G401.6 (cell line): ENCODE measurements at regions not wholly inside any gene's neighbourhood (a gene's known extent, or its start where the extent isn't known, plus 50 kb on each side); places are given as distances from the start of the nearest gene placed in this dataset.
"Not testable (repeated sequence)": the region's sequence is repeated elsewhere in the genome, so short reads cannot be mapped to it uniquely, and the experiment has no call there.

Source experiments
- FAIRE-seq: peaks from 2 replicates; lab custom pipeline; 2012; peaks lifted over from hg19 to GRCh38; lab: Jason Lieb, UNC

- no peak for FAIRE-seq
Measured at GRCh38 chr10:128178302-128178958, 52.2 kb upstream of the MKI67 start.

- FAIRE-seq = no peak
Measured at GRCh38 chr10:128180843-128181242, 54.6 kb upstream of the MKI67 start.

- FAIRE-seq = no peak
Measured at GRCh38 chr10:128185627-128186026, 59.4 kb upstream of the MKI67 start.

- no peak for FAIRE-seq
Measured at GRCh38 chr10:128186959-128187787, 61.0 kb upstream of the MKI67 start.

GRCh38 chr10:128187788-128188185 lies 61.6 kb upstream of the MKI67 start:
- no peak for FAIRE-seq

GRCh38 chr10:128189176-128189575 lies 63.0 kb upstream of the MKI67 start:
- FAIRE-seq = no peak

GRCh38 chr10:128191847-128192246 lies 65.6 kb upstream of the MKI67 start:
- FAIRE-seq = no peak

GRCh38 chr10:128201826-128202225 lies 75.6 kb upstream of the MKI67 start:
- not testable (repeated sequence) for FAIRE-seq

GRCh38 chr10:128203028-128203427 lies 76.8 kb upstream of the MKI67 start:
- FAIRE-seq = no peak

- FAIRE-seq = not testable (repeated sequence)
Measured at GRCh38 chr10:128205591-128205990, 79.4 kb upstream of the MKI67 start.

- FAIRE-seq = no peak
Measured at GRCh38 chr10:128206676-128207075, 80.5 kb upstream of the MKI67 start.

GRCh38 chr10:128209862-128210214 lies 83.6 kb upstream of the MKI67 start:
- FAIRE-seq = no peak

- no peak for FAIRE-seq
Measured at GRCh38 chr10:128210215-128211063, 84.2 kb upstream of the MKI67 start.

- FAIRE-seq = no peak
Measured at GRCh38 chr10:128211064-128211504, 84.9 kb upstream of the MKI67 start.

GRCh38 chr10:128211953-128212727 lies 85.9 kb upstream of the MKI67 start:
- no peak for FAIRE-seq

- no peak for FAIRE-seq
Measured at GRCh38 chr10:128213156-128213555, 86.9 kb upstream of the MKI67 start.

- FAIRE-seq = no peak
Measured at GRCh38 chr10:128215733-128216132, 89.5 kb upstream of the MKI67 start.

- FAIRE-seq = no peak
Measured at GRCh38 chr10:128217136-128217535, 90.9 kb upstream of the MKI67 start.

GRCh38 chr10:128218161-128218560 lies 91.9 kb upstream of the MKI67 start:
- no peak for FAIRE-seq

GRCh38 chr10:128219295-128219694 lies 93.1 kb upstream of the MKI67 start:
- FAIRE-seq = no peak

- FAIRE-seq = no peak
Measured at GRCh38 chr10:128220021-128220420, 93.8 kb upstream of the MKI67 start.

- FAIRE-seq = no peak
Measured at GRCh38 chr10:128221117-128221516, 94.9 kb upstream of the MKI67 start.
